ENCODE measurements at regions not wholly inside any gene's neighbourhood (a gene's known extent, or its start where the extent isn't known, plus 50 kb on each side); places are given as distances from the start of the nearest gene placed in this dataset.

GRCh38 chr7:73967832-73968290, 60.1 kb upstream of the ELN start:
- ATAC-seq (ENCODE audit: poor library complexity) = no peak
- no peak overlapping the region for H3K27ac ChIP-seq (ENCODE audit: low read depth in 1 of 2, low read length in 2 of 2)
- no peaks in the 10 kb centered on the region for H3K27me3 Mint-ChIP-seq
- no peak for DNase-seq
- no peaks in the 10 kb centered on the region for H3K36me3 ChIP-seq (ENCODE audit: insufficient read depth, low read length)
- no peak overlapping the region for H3K4me3 Mint-ChIP-seq
- no peaks in the 10 kb centered on the region for H3K4me1 Mint-ChIP-seq (ENCODE audit: low read depth)
- peaks cover 5% of the 10 kb centered on the region for H3K36me3 Mint-ChIP-seq (ENCODE audit: low read depth)
- H3K9me3 Mint-ChIP-seq = peaks cover 12% of the 10 kb centered on the region
- H3K27me3 ChIP-seq (ENCODE audit: control insufficient read depth in 1 of 2, insufficient read depth in 2 of 2, low read length in 2 of 2) = peaks cover 0 to 3% of the 10 kb centered on the region in 2 experiments
- no peak overlapping the region for H3K4me3 ChIP-seq (ENCODE audit: low read length)
- H3K27ac Mint-ChIP-seq = no peak overlapping the region
- H3K4me1 ChIP-seq (ENCODE audit: insufficient read depth, low read length) = no peaks in the 10 kb centered on the region
- POLR2A ChIA-PET = no interaction called here
- CTCF ChIA-PET = interaction anchor here (1.0 kb wide), 1 partner anchor 10 kb away, joined by 4 read pairs; no protein-coding TSS in a partner anchor
- no peak for TF ChIP-seq CTCF (IDR thresholded peaks at IDR 0.05)
- intact Hi-C loops (cut with DNase I, micrococcal nuclease) = no loop called here
- H3K9me3 ChIP-seq (ENCODE audit: control insufficient read depth in 1 of 2, insufficient read depth in 1 of 2, low read length in 2 of 2) = peaks cover 17 to 32% of the 10 kb centered on the region in 2 experiments

- Mint-ChIP-seq H3K27me3 (no peaks in the 10 kb centered on the region), H3K36me3 (ENCODE audit: low read depth) (peaks cover under 1% of the 10 kb centered on the region), H3K4me1 (ENCODE audit: low read depth) (no peaks in the 10 kb centered on the region), H3K9me3 (peaks cover 7% of the 10 kb centered on the region), H3K27ac (no peak overlapping the region), H3K4me3 (no peak overlapping the region)
- Histone ChIP-seq H3K27me3 (ENCODE audit: control insufficient read depth in 1 of 2, insufficient read depth in 2 of 2, low read length in 2 of 2) (peaks cover 0 to 3% of the 10 kb centered on the region in 2 experiments), H3K4me1 (ENCODE audit: insufficient read depth, low read length) (no peaks in the 10 kb centered on the region), H3K9me3 (ENCODE audit: control insufficient read depth in 1 of 2, insufficient read depth in 1 of 2, low read length in 2 of 2) (peaks cover 13 to 33% of the 10 kb centered on the region in 2 experiments), H3K36me3 (ENCODE audit: insufficient read depth, low read length) (no peaks in the 10 kb centered on the region), H3K4me3 (ENCODE audit: low read length) (no peak overlapping the region), H3K27ac (ENCODE audit: low read depth in 1 of 2, low read length in 2 of 2) (no peak overlapping the region)
- intact Hi-C loops (cut with DNase I, micrococcal nuclease) = no loop called here
- no peak for ATAC-seq (ENCODE audit: poor library complexity)
- DNase-seq = no peak
- TF ChIP-seq CTCF (IDR thresholded peaks at IDR 0.05) = no peak
- POLR2A ChIA-PET = no interaction called here
- CTCF ChIA-PET = no interaction called here
Observed at GRCh38 chr7:73968487-73968886, 59.5 kb upstream of the ELN start.

GRCh38 chr7:73969991-73970390, 58.0 kb upstream of the ELN start:
- no peaks in the 10 kb centered on the region for H3K4me1 Mint-ChIP-seq (ENCODE audit: low read depth)
- Histone ChIP-seq H3K36me3 (ENCODE audit: insufficient read depth, low read length) (no peaks in the 10 kb centered on the region), H3K4me1 (ENCODE audit: insufficient read depth, low read length) (no peaks in the 10 kb centered on the region), H3K27ac (ENCODE audit: low read depth in 1 of 2, low read length in 2 of 2) (no peak overlapping the region), H3K9me3 (ENCODE audit: control insufficient read depth in 1 of 2, insufficient read depth in 1 of 2, low read length in 2 of 2) (peaks cover 0 to 28% of the 10 kb centered on the region in 2 experiments), H3K4me3 (ENCODE audit: low read length) (no peak overlapping the region), H3K27me3 (ENCODE audit: control insufficient read depth in 1 of 2, insufficient read depth in 2 of 2, low read length in 2 of 2) (no peaks in the 10 kb centered on the region)
- no peak for ATAC-seq (ENCODE audit: poor library complexity)
- ChIA-PET CTCF (no interaction called here), POLR2A (no interaction called here)
- TF ChIP-seq CTCF (IDR thresholded peaks at IDR 0.05) = no peak
- no peaks in the 10 kb centered on the region for H3K9me3 Mint-ChIP-seq
- no peaks in the 10 kb centered on the region for H3K27me3 Mint-ChIP-seq
- no peak for DNase-seq
- H3K4me3 Mint-ChIP-seq = no peak overlapping the region
- H3K36me3 Mint-ChIP-seq (ENCODE audit: low read depth) = no peaks in the 10 kb centered on the region
- H3K27ac Mint-ChIP-seq = no peak overlapping the region
- intact Hi-C loops (cut with DNase I, micrococcal nuclease) = no loop called here

Measured in CD4-positive, alpha-beta T cell (primary cell).